Suprapubic skin (tissue), 3 donors: ENCODE measurements at regions not wholly inside any gene's neighbourhood (a gene's known extent, or its start where the extent isn't known, plus 50 kb on each side); places are given as distances from the start of the nearest gene placed in this dataset.

ENCODE experiments used
- POLR2AphosphoS5 ChIP-seq, 3 donors: sonication (generic); formaldehyde crosslinking; IDR thresholded peaks; one replicate each; pipeline ENCODE4 v1.6.1; 2017; ENCODE audit warnings: antibody characterized with exemption in 3 of 3
- TF ChIP-seq, protein P1 (sequence below), 2 donors: fragments of 200-600 bp in 1 of 2; fragments of 450-650 bp in 1 of 2; sonication (generic) in 1 of 2; IDR thresholded peaks; one replicate each; pipeline ENCODE4 v1.5.1; 2016 to 2019; ENCODE audit warnings: antibody characterized with exemption in 2 of 2, mild to moderate bottlenecking in 1 of 2, moderate library complexity in 1 of 2

DNA sequence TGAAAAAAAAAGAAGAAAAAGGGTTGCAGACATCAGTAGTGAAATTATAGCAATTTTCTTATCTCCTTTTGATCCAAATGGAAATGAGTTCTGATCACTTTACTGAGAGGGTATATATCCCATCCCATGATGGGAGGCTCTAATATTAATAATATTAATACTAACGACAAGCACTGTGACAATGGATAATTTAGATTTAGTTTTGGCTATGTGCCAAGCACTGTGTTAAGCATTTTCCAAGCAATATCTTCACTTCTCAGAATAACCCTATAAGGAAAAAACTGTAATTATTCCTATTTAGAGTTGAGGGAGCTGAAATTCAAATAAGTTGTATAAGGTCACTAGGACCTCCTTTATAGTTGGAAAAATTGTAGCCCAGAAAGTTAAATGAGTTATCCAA, 58.4 kb upstream of the ASTN2 start:
- no peak for TF ChIP-seq POLR2AphosphoS5 (IDR thresholded peaks at IDR 0.05)
- TF ChIP-seq, protein P1, sequence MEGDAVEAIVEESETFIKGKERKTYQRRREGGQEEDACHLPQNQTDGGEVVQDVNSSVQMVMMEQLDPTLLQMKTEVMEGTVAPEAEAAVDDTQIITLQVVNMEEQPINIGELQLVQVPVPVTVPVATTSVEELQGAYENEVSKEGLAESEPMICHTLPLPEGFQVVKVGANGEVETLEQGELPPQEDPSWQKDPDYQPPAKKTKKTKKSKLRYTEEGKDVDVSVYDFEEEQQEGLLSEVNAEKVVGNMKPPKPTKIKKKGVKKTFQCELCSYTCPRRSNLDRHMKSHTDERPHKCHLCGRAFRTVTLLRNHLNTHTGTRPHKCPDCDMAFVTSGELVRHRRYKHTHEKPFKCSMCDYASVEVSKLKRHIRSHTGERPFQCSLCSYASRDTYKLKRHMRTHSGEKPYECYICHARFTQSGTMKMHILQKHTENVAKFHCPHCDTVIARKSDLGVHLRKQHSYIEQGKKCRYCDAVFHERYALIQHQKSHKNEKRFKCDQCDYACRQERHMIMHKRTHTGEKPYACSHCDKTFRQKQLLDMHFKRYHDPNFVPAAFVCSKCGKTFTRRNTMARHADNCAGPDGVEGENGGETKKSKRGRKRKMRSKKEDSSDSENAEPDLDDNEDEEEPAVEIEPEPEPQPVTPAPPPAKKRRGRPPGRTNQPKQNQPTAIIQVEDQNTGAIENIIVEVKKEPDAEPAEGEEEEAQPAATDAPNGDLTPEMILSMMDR (IDR thresholded peaks at IDR 0.05), result no peak
